D341Med (cell line): ENCODE measurements at regions not wholly inside any gene's neighbourhood (a gene's known extent, or its start where the extent isn't known, plus 50 kb on each side); places are given as distances from the start of the nearest gene placed in this dataset.
"Not testable (repeated sequence)": the region's sequence is repeated elsewhere in the genome, so short reads cannot be mapped to it uniquely, and the experiment has no call there.

Experiments used
- DNase-seq: peaks from one replicate; pipeline ENCODE4 v3.0.0; 2012; ENCODE audit warnings: low spot score

GRCh38 chr11:134592391-134592990, 180.4 kb upstream of the B3GAT1 start:
- peak; percentile 62 for DNase-seq

GRCh38 chr11:134591338-134591737, 179.3 kb upstream of the B3GAT1 start:
- no peak for DNase-seq

GRCh38 chr11:134589129-134589528, 177.1 kb upstream of the B3GAT1 start:
- no peak for DNase-seq

DNA sequence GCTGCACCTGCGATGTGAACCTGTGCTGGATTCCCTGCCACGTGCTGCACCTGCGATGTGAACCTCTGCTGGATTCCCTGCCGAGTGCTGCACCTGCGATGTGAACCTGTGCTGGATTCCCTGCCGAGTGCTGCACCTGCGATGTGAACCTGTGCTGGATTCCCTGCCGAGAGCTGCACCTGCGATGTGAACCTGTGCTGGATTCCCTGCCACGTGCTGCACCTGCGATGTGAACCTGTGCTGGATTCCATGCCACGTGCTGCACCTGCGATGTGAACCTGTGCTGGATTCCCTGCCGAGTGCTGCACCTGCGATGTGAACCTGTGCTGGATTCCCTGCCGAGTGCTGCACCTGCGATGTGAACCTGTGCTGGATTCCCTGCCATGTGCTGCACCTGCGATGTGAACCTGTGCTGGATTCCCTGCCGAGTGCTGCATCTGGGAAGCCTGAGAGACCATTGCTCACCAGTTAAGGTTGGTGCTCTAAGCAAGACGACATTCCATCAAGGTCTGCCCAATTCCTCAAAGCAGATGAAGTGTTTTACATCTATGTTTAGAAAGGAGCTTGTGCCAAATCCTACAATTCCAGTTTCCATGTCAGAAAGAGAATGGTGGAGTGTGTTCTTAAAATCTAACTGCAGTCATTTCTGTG, 176.5 kb upstream of the B3GAT1 start:
- DNase-seq, result not testable (repeated sequence)

GRCh38 chr11:134587345-134587744, 175.3 kb upstream of the B3GAT1 start:
- DNase-seq, result no peak

- no peak for DNase-seq
Measured at GRCh38 chr11:134586726-134587125, 174.7 kb upstream of the B3GAT1 start.

DNA sequence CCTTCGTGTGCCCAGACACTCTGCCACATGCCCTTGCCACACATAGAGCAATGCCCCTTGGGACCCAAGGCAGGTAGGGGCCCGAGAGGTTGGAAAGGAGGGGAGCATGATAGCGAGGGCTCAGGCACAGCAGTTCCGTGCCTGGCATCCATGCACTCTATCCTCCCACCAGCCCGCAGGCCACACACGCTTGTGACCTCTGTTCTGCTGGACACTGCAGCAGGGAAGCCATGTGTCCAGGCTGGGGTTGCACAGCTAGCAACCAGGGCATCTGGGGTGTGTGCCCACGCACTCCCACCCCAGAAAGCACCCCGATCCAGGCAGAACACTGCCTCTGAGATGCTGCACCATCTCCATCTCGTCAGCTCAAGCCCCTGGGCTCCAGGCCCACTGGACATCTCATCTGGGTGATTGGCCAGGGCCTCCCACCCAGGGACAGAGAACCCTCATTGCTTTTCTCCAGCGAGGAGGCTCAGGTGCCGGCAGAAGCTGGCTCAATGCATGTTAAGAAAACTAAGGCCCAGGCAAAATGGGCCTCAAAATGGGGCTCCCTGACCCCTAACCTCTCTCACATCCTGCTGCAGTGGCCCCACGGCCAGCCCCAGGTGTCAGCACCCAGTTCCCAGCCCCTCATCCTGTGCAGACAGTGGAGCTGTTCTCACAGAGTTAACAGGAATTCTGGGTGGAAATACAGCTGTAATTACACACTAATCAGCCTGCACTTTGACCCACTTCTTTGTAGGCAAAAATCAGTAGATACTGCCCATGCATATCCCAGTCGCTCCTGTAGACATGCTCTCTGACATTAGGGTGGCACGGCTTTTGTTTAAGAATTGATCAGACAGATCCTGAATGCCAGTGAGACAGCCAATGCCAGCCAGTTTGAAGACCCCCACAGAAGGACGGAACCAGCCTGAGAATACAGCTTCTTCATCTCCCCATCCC, 173.9 kb upstream of the B3GAT1 start:
- no peak for DNase-seq

- DNase-seq, result no peak
Measured at GRCh38 chr11:134584706-134585445, 172.8 kb upstream of the B3GAT1 start.

- no peak for DNase-seq
Measured at GRCh38 chr11:134584001-134584561, 172.0 kb upstream of the B3GAT1 start.

- DNase-seq, result no peak
Measured at GRCh38 chr11:134583397-134583990, 171.5 kb upstream of the B3GAT1 start.

DNA sequence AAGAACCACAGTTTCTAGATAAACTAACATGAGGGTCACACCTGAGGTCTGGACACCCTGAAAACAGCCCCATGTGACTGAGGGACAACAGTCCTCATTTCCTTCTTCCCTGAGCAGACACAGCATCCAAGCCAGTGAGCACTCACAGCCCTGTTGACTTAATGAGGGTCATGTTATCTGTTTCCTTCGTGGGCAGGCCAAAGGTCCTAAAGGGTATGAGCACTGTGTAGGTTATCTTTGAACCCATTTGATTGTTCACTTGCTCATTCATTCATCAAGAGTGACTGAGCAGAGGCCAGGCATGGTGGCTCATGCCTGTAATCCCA, 170.7 kb upstream of the B3GAT1 start:
- DNase-seq, result no peak

- no peak for DNase-seq
Measured at GRCh38 chr11:134581966-134582769, 170.1 kb upstream of the B3GAT1 start.

GRCh38 chr11:134581121-134581626, 169.1 kb upstream of the B3GAT1 start:
- DNase-seq, result no peak

DNA sequence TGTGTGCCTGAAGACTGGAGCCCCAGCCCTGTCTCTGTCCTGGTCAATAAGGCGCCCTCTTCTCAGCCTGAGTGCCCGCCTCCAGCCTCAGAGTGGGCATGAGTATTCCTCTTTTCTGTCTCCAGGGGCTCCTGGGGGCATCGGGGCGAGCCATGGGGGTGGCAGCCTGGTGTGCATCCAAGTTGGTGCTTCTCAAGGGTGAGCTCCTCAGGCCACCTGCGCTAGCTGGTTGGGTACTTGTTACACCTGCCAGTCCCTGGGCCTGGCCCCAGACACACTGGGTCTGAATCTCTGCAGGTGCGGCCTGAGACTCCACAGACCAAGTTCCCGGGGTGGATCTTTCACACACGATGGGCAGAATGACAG, 168.6 kb upstream of the B3GAT1 start:
- peak; percentile 50 for DNase-seq

DNA sequence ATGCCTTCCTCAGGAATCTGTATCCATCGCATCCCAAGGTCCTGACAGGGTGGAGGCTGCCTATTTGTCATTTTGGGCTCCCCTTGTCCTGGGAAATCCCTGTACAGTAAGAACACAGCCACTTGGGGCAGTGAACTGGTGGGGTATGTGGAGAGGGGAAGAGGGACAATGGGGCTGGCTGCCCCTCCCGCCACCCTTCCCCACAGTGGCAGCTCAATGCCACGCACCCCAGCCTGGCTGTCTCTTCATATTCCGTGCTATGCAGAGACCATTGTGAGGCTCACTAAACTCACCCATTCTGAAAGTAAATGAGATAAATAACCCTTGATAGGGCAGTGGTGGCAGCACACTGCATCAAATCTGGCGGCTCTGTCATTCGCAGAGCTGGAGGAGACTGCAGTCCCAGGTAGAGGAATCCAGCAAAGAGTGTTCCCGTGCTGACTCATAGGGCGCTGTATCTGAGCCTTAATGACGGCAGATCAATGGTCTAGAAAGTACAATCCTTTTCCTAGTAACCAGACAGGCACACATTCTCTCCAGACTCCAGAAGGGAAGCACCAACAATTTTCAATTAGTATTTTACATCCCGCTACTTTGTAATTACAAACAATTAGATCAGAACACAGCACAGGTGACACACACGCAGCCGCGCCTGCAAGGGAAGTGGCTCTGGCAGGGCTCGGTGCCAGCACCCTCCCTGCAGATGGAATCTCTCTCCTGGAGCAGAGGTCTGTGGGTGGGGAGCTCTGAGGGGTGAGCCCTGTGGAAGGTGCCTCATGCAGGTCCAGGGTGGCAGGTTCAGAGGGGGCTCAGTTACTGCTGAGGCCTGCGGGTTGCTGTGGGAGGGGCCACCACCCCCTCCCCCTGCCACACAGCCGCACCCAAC, 167.9 kb upstream of the B3GAT1 start:
- no peak for DNase-seq

- DNase-seq, result peak; percentile 81
Measured at GRCh38 chr11:134578807-134579723, 167.0 kb upstream of the B3GAT1 start.

DNA sequence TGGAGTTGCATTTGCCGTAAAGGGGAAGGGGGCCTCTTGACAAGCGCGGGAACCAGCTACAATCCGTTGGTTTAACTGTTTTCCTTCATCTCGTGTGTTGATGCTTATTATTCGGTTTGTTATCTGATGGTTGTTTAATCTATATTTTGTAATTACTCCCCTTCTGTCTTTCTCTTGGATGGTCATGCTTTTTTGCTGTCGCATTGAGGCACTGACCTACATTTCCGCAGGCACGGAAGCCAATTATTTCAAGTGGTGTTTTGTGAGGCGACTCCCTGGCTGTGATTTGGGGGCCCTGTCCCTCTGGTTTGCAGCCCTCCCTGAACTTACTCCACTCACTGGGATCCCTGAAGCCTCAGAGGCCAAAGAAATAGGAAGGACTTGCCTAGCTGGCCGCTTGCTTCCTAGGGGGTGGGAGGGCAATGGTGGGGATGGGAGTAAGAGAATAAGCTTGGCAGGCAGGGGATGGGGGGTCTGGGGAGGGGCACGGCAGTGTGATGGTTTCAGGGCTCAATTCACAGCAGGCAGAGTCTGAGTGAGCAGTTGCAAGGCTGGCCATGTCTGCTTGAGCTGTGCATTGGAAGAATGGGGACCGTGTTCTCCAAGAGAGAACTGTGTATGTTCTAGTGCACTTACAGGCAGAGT, 165.8 kb upstream of the B3GAT1 start:
- no peak for DNase-seq

GRCh38 chr11:134576721-134577171, 164.7 kb upstream of the B3GAT1 start:
- DNase-seq, result no peak
